Body of pancreas (tissue), 4 donors: ENCODE measurements at regions not wholly inside any gene's neighbourhood (a gene's known extent, or its start where the extent isn't known, plus 50 kb on each side); places are given as distances from the start of the nearest gene placed in this dataset.

Source experiments
- CTCF ChIP-seq, 7 experiments: fragments of 450-650 bp in 4 of 7; fragments of 200-600 bp in 3 of 7; sonication (generic) in 3 of 7; IDR thresholded peaks; one replicate each; pipeline ENCODE4 v1.5.1; 2016 to 2019; ENCODE audit warnings: antibody characterized with exemption in 7 of 7
- POLR2A ChIP-seq, 3 donors: fragments of 450-650 bp; IDR thresholded peaks; one replicate each; pipeline ENCODE4 v1.6.1; 2016; ENCODE audit warnings: antibody characterized with exemption in 3 of 3, mild to moderate bottlenecking in 2 of 3

GRCh38 chr3:40701016-40701588 lies 176.3 kb downstream of the ZNF621 start:
- TF ChIP-seq CTCF (IDR thresholded peaks at IDR 0.05) (no peak), POLR2A (IDR thresholded peaks at IDR 0.05) (no peak)
